Esophagus (tissue), 2 donors: ENCODE measurements at regions not wholly inside any gene's neighbourhood (a gene's known extent, or its start where the extent isn't known, plus 50 kb on each side); places are given as distances from the start of the nearest gene placed in this dataset.
A peak's percentile ranks its signal among the peaks of the same experiment; 100 is the strongest.

Experiments
- H3K27ac ChIP-seq, 2 donors: one replicate each; pipeline ENCODE4 v1.5.1; 2013; ENCODE audit warnings: low read depth in 2 of 2, mild to moderate bottlenecking in 2 of 2, inconsistent platforms in 1 of 2, low read length in 1 of 2, moderate library complexity in 1 of 2
- H3K27me3 ChIP-seq, 2 donors: one replicate each; pipeline ENCODE4 v1.6.1; 2013; ENCODE audit warnings: low read length in 2 of 2, control low read depth in 1 of 2, mild to moderate bottlenecking in 1 of 2; ENCODE audit not compliant: insufficient read depth in 2 of 2, control insufficient read depth in 1 of 2
- H3K36me3 ChIP-seq, 2 donors: one replicate each; pipeline ENCODE4 v1.6.1; 2013; ENCODE audit warnings: low read length in 1 of 2; ENCODE audit not compliant: control insufficient read depth in 2 of 2, insufficient read depth in 2 of 2
- H3K4me1 ChIP-seq, 2 donors: one replicate each; pipeline ENCODE4 v1.6.1; 2013; ENCODE audit warnings: low read length in 1 of 2; ENCODE audit not compliant: control insufficient read depth in 2 of 2, insufficient read depth in 2 of 2
- H3K4me3 ChIP-seq, 2 donors: one replicate each; pipeline ENCODE4 v1.5.1; 2013; ENCODE audit warnings: low read length in 2 of 2, mild to moderate bottlenecking in 2 of 2, low read depth in 1 of 2, moderate library complexity in 1 of 2
- H3K9me3 ChIP-seq, 2 donors: one replicate each; pipeline ENCODE4 v1.6.1; 2013; ENCODE audit warnings: mild to moderate bottlenecking in 2 of 2, low read depth in 1 of 2, low read length in 1 of 2, moderate library complexity in 1 of 2; ENCODE audit not compliant: control insufficient read depth in 2 of 2, insufficient read depth in 1 of 2
- WGBS, 2 donors: extraction: QIAGEN DNeasy Blood & Tissue Kit; methylation state at CpG; one replicate each; pipeline ENCODE4 v1.1.7; 2013; 5-methylcytosine and 5-hydroxymethylcytosine counted together
- donor health status: healthy with polysubstance abuse.
- donor health status: Bipolar disorder and iron deficiency.

- peak overlapping the region in 1 of 2 donors; percentile 44 for H3K27ac ChIP-seq
- no peaks in the 10 kb centered on the region for H3K36me3 ChIP-seq
Observed at GRCh38 chr7:81499262-81500116, 270.4 kb downstream of the HGF start.

GRCh38 chr7:81498176-81498575, 271.7 kb downstream of the HGF start:
- no peaks in the 10 kb centered on the region for H3K36me3 ChIP-seq
- H3K4me1 ChIP-seq = no peaks in the 10 kb centered on the region
- H3K4me3 ChIP-seq = no peak overlapping the region
- 88 to 92% methylated on average over 1 of the region's 1 CpG for WGBS, 2 donors
- H3K27me3 ChIP-seq = no peaks in the 10 kb centered on the region
- H3K9me3 ChIP-seq = no peaks in the 10 kb centered on the region
- H3K27ac ChIP-seq = no peak overlapping the region

More at GRCh38 chr7:81499262-81500116, 270.4 kb downstream of the HGF start:
- no peak overlapping the region for H3K4me3 ChIP-seq
- no peaks in the 10 kb centered on the region for H3K9me3 ChIP-seq
- 51 to 56% methylated on average over 4 of the region's 4 CpGs for WGBS, 2 donors
- H3K27me3 ChIP-seq = no peaks in the 10 kb centered on the region
- no peaks in the 10 kb centered on the region for H3K4me1 ChIP-seq

GRCh38 chr7:81492910-81493309, 276.9 kb downstream of the HGF start:
- no peaks in the 10 kb centered on the region for H3K36me3 ChIP-seq
- no peaks in the 10 kb centered on the region for H3K9me3 ChIP-seq
- H3K4me3 ChIP-seq = no peak overlapping the region
- H3K4me1 ChIP-seq = no peaks in the 10 kb centered on the region
- H3K27me3 ChIP-seq = no peaks in the 10 kb centered on the region
- H3K27ac ChIP-seq = no peak overlapping the region
- WGBS, 2 donors = 88 to 89% methylated on average over 1 of the region's 1 CpG

- H3K4me3 ChIP-seq = no peak overlapping the region
- WGBS, 2 donors = 23 to 56% methylated on average over 1 of the region's 1 CpG
- H3K27me3 ChIP-seq = no peaks in the 10 kb centered on the region
- no peaks in the 10 kb centered on the region for H3K36me3 ChIP-seq
- no peaks in the 10 kb centered on the region for H3K4me1 ChIP-seq
- H3K27ac ChIP-seq = no peak overlapping the region
- no peaks in the 10 kb centered on the region for H3K9me3 ChIP-seq
Observed at GRCh38 chr7:81492240-81492639, 277.6 kb downstream of the HGF start.

- Histone ChIP-seq H3K36me3 (no peaks in the 10 kb centered on the region), H3K27me3 (no peaks in the 10 kb centered on the region), H3K27ac (no peak overlapping the region), H3K4me3 (no peak overlapping the region), H3K4me1 (no peaks in the 10 kb centered on the region), H3K9me3 (no peaks in the 10 kb centered on the region)
- WGBS, 2 donors = 68 to 72% methylated on average over 3 of the region's 3 CpGs
Observed at GRCh38 chr7:81491573-81491972, 278.3 kb downstream of the HGF start.

- H3K27me3 ChIP-seq = no peaks in the 10 kb centered on the region
- peaks cover 0 to 4% of the 10 kb centered on the region in 2 donors for H3K4me1 ChIP-seq
- no peaks in the 10 kb centered on the region for H3K9me3 ChIP-seq
- WGBS, 2 donors = 58 to 66% methylated on average over 2 of the region's 2 CpGs
- no peak overlapping the region for H3K27ac ChIP-seq
- no peak overlapping the region for H3K4me3 ChIP-seq
- H3K36me3 ChIP-seq = no peaks in the 10 kb centered on the region
Observed at GRCh38 chr7:81488210-81488609, 281.6 kb downstream of the HGF start.

GRCh38 chr7:81487516-81487915, 282.3 kb downstream of the HGF start:
- H3K9me3 ChIP-seq = no peaks in the 10 kb centered on the region
- WGBS, 2 donors = 66 to 78% methylated on average over 6 of the region's 6 CpGs

GRCh38 chr7:81484261-81484660, 285.6 kb downstream of the HGF start:
- H3K27me3 ChIP-seq = no peaks in the 10 kb centered on the region
- H3K27ac ChIP-seq = no peak overlapping the region
- WGBS, 2 donors = 43 to 54% methylated on average over 3 of the region's 3 CpGs

More at GRCh38 chr7:81487516-81487915, 282.3 kb downstream of the HGF start:
- Histone ChIP-seq H3K27ac (no peak overlapping the region), H3K4me1 (peaks cover 0 to 4% of the 10 kb centered on the region in 2 donors), H3K4me3 (no peak overlapping the region), H3K27me3 (no peaks in the 10 kb centered on the region), H3K36me3 (no peaks in the 10 kb centered on the region)

GRCh38 chr7:81482600-81483186, 287.2 kb downstream of the HGF start:
- Histone ChIP-seq H3K4me1 (peaks cover 0 to 6% of the 10 kb centered on the region in 2 donors), H3K4me3 (no peak overlapping the region), H3K27ac (no peak overlapping the region), H3K36me3 (no peaks in the 10 kb centered on the region), H3K27me3 (no peaks in the 10 kb centered on the region), H3K9me3 (no peaks in the 10 kb centered on the region)
- WGBS, 2 donors = 4 to 5% methylated on average over 2 of the region's 2 CpGs

More at GRCh38 chr7:81484261-81484660, 285.6 kb downstream of the HGF start:
- Histone ChIP-seq H3K36me3 (no peaks in the 10 kb centered on the region), H3K4me3 (no peak overlapping the region), H3K4me1 (peaks cover 0 to 4% of the 10 kb centered on the region in 2 donors), H3K9me3 (no peaks in the 10 kb centered on the region)
